HL-60/S4 treated with retinoic acid at 250 ng/mL for 4 days and 3 days (cell line): ENCODE measurements at regions not wholly inside any gene's neighbourhood (a gene's known extent, or its start where the extent isn't known, plus 50 kb on each side); places are given as distances from the start of the nearest gene placed in this dataset.

Experiments
- in situ Hi-C: fragments of 300-500 bp; cut with MboI; formaldehyde crosslinking; loops from 2 replicates; pipeline ENCODE4 v1.7.0; 2022; ENCODE audit warnings: low sequenced_read_pairs

- in situ Hi-C loops: no loop called here
Observed at GRCh38 chr2:147657086-147658000, 187.5 kb upstream of the ACVR2A start.

- in situ Hi-C loops: no loop called here
Observed at GRCh38 chr2:147649998-147650397, 194.8 kb upstream of the ACVR2A start.

DNA sequence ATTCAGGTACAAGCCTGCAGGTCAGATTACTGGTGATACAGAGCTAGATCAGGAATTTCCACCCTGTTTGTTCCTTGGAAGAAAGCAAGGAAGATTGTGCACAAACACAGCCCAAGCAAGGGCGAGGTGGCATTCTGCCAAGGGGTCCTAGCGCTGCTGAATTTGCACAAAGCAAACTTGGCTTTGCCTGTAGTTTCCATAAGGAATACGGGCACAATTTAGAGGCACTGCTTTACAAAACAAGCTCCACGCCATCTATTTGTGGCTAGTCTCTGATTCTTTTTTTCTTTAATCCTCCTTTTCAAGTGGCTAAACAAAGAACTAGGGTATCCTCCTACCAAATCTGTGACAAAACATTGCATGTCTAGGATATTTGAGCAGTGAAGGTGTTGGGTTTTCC is 195.5 kb upstream of the ACVR2A start:
- in situ Hi-C loops: no loop called here

DNA sequence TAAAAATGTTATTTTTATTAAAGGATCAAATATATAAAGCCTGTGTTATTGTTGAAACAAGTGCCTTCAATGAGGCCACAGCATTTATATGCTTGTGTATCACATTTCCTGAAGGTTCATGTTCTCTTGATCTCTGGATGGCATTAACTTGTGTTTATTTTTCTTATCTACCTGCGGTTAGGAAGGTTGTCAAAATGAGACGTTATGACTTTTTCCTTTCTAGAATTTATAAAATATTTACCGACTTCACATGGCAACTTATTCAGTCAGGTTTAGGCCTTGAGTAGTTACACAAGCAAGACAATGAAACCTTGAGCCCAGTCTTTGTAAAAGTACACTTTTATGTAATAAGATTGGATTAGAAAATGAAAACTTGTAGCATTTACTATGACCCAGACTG is 196.4 kb upstream of the ACVR2A start:
- in situ Hi-C loops: no loop called here

- in situ Hi-C loops: no loop called here
Observed at GRCh38 chr2:147647816-147648215, 197.0 kb upstream of the ACVR2A start.

DNA sequence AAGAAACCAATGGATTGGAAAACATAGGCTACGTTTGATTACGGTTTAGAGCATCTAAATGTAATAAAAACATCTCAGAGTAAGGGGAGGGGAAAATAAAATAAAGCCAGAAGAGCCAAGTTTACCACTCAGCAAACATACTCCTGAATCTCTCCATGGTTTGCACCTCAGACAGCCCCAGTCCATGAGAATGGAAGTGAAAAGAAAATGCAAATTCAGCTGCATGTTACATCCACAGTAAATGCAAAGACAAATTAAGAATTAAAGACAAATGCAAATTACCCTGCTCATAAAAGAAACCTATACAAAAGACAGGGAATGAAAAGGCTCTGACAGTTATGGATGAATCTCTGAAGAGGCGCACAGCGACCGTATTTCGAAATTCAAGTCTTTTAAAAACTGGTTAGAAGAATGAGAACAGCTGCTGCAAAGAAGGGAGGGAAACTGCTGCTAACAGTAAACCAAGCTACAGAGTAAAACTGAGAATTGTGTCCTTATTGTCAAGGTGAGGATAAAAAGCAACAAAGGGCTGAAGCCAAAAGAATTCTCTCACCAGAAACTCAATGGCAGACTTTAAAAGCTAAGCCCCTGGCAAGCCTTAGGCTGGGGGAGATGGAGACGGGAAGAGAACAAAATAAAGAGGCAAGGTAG is 197.9 kb upstream of the ACVR2A start:
- in situ Hi-C loops: no loop called here

- in situ Hi-C loops: no loop called here
Observed at GRCh38 chr2:147644491-147644890, 200.3 kb upstream of the ACVR2A start.

GRCh38 chr2:147642765-147643164 is 202.1 kb upstream of the ACVR2A start:
- in situ Hi-C loops: no loop called here

GRCh38 chr2:147641651-147642050 is 203.2 kb upstream of the ACVR2A start:
- in situ Hi-C loops: no loop called here

DNA sequence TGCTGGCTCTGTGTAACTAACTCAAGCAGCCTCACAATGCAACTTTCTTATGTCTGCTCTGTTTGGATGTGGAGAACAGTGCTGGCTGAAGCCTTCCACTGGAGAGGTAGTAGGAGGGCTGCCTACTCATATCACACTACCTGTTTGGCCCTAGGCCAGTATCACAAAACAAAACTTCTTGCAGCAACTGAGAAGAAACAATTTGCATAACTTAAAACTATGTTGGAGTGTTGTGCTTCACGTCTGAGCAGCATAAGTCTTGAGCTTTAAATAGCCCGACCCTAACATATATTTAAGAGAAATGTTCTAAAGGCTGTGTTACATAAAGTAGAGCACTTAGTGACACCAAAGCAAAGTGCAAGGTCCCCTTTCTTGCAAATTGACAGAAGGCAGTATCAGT is 204.9 kb upstream of the ACVR2A start:
- in situ Hi-C loops: no loop called here

- in situ Hi-C loops: no loop called here
Observed at GRCh38 chr2:147639386-147639785, 205.4 kb upstream of the ACVR2A start.

DNA sequence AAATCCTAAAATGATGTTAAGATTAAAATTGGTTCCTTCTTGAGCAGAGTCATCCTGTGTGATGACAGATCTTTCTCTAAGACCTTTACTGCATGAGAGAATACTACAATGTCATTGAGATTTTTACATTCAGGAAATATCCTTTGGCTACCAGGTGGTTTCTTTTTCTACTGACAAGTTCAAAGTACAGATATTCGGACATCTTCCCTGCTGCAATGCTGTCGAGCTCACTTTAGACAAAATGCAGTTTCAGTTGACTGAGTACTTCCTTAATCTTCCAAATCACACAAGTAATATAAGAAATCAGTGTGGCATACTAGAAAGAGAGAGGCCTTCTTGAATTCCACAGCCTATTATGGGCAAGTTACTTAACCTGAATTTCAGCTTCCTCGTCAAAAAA is 207.9 kb upstream of the ACVR2A start:
- in situ Hi-C loops: no loop called here

DNA sequence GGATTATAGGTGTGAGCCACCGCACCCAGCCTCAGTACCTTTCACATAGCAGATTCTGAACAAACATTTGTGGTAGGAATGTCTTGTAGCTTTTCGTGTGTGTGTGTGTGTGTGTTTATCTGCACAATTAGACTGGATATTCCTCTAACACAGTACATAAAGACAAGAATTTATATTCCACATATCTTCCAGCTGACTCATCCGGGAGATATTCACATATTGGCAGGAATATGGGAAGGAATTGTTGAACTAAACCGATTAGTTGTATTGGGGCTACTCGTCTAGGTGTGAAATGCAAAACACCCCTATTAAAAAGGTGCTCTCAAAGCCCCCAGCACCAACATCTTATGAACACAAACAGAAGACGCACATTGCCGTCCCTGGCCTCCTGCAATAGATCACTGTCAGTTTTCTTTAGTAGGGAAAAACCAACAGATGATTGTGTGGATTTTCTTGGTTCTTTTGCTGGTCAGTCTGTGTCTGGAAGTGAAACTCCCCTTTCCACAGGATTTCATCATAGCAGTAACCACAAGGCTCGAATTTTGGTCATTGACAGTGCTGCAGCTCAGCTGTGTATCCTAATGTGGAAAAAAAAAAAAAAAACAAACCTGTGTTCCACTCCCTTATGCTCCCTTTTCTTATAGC is 208.5 kb upstream of the ACVR2A start:
- in situ Hi-C loops: no loop called here

DNA sequence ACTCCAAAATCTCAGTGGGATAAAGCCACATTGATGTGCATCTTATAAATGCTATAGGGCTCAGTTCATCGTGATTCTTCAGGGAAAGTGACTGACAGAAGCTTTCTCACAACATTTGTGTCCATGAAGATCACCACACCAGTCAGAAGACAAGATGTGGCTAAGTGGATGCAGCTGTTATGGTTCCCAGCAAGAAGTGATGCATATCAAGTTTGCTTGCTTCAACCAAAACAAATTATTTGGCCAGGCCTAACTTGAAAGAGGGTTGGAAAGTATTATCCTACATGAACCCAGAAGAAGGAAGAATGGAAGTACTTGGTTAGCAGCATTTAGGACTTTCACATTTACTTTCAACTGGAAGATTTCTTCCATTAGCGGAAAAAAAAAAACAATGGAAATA is 210.0 kb upstream of the ACVR2A start:
- in situ Hi-C loops: no loop called here

GRCh38 chr2:147632198-147632597 is 212.6 kb upstream of the ACVR2A start:
- in situ Hi-C loops: no loop called here

GRCh38 chr2:147631294-147631693 is 213.5 kb upstream of the ACVR2A start:
- in situ Hi-C loops: no loop called here

- in situ Hi-C loops: no loop called here
Observed at GRCh38 chr2:147630585-147630984, 214.2 kb upstream of the ACVR2A start.

- in situ Hi-C loops: no loop called here
Observed at GRCh38 chr2:147628971-147629421, 215.8 kb upstream of the ACVR2A start.

DNA sequence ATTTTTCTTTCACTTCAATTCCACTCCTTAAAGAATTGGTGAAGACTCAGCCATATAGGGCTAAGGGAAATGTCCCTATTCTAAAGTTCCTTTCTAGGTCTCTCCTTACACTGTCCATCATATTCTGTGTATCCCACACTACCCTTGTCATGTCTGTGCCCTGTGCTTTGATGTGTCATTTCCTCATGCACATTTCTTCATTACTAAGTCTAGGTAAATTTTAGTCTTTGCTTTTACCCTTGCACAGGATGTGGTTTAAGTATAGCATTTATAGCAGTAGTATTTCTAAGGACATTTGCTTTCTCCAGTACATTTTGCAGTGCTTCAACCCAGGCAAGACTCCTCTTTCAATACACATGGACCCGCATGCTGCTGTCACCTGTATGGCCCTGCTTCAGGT is 221.5 kb upstream of the ACVR2A start:
- in situ Hi-C loops: no loop called here

GRCh38 chr2:147621656-147622197 is 223.1 kb upstream of the ACVR2A start:
- in situ Hi-C loops: no loop called here

DNA sequence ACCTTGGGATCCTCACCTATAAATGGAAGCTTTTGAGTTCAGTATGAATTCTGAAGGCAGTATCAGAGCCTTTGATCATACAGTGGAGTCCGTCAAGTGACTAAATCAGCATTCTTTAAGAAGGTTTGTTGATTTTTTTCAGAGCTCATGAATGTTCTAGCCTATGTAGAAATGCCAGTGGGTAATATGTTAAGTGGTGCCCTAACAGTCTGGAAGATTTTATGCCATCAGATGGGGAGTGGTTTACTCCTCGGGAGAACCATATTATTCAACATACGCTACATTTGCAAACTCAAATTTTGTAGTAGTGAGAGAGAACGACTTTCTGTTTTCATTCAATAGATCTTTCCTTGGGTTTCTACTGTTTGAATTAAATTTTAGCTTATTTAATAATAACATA is 225.0 kb upstream of the ACVR2A start:
- in situ Hi-C loops: no loop called here
